ENCODE measurements at regions not wholly inside any gene's neighbourhood (a gene's known extent, or its start where the extent isn't known, plus 50 kb on each side); places are given as distances from the start of the nearest gene placed in this dataset.
A peak's percentile ranks its signal among the peaks of the same experiment; 100 is the strongest.

- DNase-seq (ENCODE audit: low read depth), result peak; percentile 19
Observed at GRCh38 chr5:167573370-167574127, 717.9 kb upstream of the WWC1 start.

GRCh38 chr5:167574464-167574863 is 717.0 kb upstream of the WWC1 start:
- DNase-seq (ENCODE audit: low read depth), result no peak

GRCh38 chr5:167575330-167575729 is 716.1 kb upstream of the WWC1 start:
- no peak for DNase-seq (ENCODE audit: low read depth)

- no peak for DNase-seq (ENCODE audit: low read depth)
Observed at GRCh38 chr5:167576126-167576525, 715.3 kb upstream of the WWC1 start.

- DNase-seq (ENCODE audit: low read depth), result no peak
Observed at GRCh38 chr5:167576897-167577296, 714.5 kb upstream of the WWC1 start.

GRCh38 chr5:167577616-167578015 is 713.8 kb upstream of the WWC1 start:
- no peak for DNase-seq (ENCODE audit: low read depth)

- peak; percentile 19 for DNase-seq (ENCODE audit: low read depth)
Observed at GRCh38 chr5:167578977-167579692, 712.3 kb upstream of the WWC1 start.

- no peak for DNase-seq (ENCODE audit: low read depth)
Observed at GRCh38 chr5:167579693-167580055, 711.8 kb upstream of the WWC1 start.

GRCh38 chr5:167580608-167581007 is 710.8 kb upstream of the WWC1 start:
- DNase-seq (ENCODE audit: low read depth), result no peak

- DNase-seq (ENCODE audit: low read depth), result peak; percentile 23
Observed at GRCh38 chr5:167582283-167582682, 709.2 kb upstream of the WWC1 start.

GRCh38 chr5:167582886-167583285 is 708.6 kb upstream of the WWC1 start:
- no peak for DNase-seq (ENCODE audit: low read depth)

- DNase-seq (ENCODE audit: low read depth), result no peak
Observed at GRCh38 chr5:167585184-167585583, 706.3 kb upstream of the WWC1 start.

GRCh38 chr5:167587772-167588437 is 703.5 kb upstream of the WWC1 start:
- DNase-seq (ENCODE audit: low read depth), result peak; percentile 32

GRCh38 chr5:167592114-167592513 is 699.3 kb upstream of the WWC1 start:
- DNase-seq (ENCODE audit: low read depth), result no peak

- no peak for DNase-seq (ENCODE audit: low read depth)
Observed at GRCh38 chr5:167593329-167594060, 698.0 kb upstream of the WWC1 start.

GRCh38 chr5:167594061-167594435 is 697.4 kb upstream of the WWC1 start:
- no peak for DNase-seq (ENCODE audit: low read depth)

- DNase-seq (ENCODE audit: low read depth), result no peak
Observed at GRCh38 chr5:167594750-167595149, 696.7 kb upstream of the WWC1 start.

- DNase-seq (ENCODE audit: low read depth), result no peak
Observed at GRCh38 chr5:167595196-167595595, 696.2 kb upstream of the WWC1 start.

- no peak for DNase-seq (ENCODE audit: low read depth)
Observed at GRCh38 chr5:167598166-167598565, 693.3 kb upstream of the WWC1 start.

GRCh38 chr5:167602067-167602466 is 689.4 kb upstream of the WWC1 start:
- no peak for DNase-seq (ENCODE audit: low read depth)

GRCh38 chr5:167603135-167603534 is 688.3 kb upstream of the WWC1 start:
- DNase-seq (ENCODE audit: low read depth), result no peak

Measured in LHCN-M2 (cell line).